BJ (cell line): ENCODE measurements at regions not wholly inside any gene's neighbourhood (a gene's known extent, or its start where the extent isn't known, plus 50 kb on each side); places are given as distances from the start of the nearest gene placed in this dataset.

Source experiments
- CTCF ChIA-PET: fragments of 350-600 bp; formaldehyde crosslinking; extraction: SDS; loops from one replicate; lab custom pipeline; 2021; ENCODE audit warnings: antibody characterized with exemption, inconsistent platforms; lab: Yijun Ruan, JAX
- POLR2A ChIA-PET: fragments of 300-600 bp; sonication (Branson Sonifier 250); formaldehyde crosslinking; extraction: SDS; loops from one replicate; lab custom pipeline; 2021; ENCODE audit warnings: antibody characterized with exemption; lab: Charles Lee
- DNase-seq: peaks from one replicate; pipeline ENCODE4 v3.0.0-alpha.2; 2011; ENCODE audit warnings: low read depth
- H3K27me3 ChIP-seq: 2 replicates; pipeline ENCODE4 v1.6.0; 2011; ENCODE audit warnings: low read length; ENCODE audit not compliant: control insufficient read depth, insufficient read depth
- H3K36me3 ChIP-seq: 2 replicates; pipeline ENCODE4 v1.5.1; 2011; ENCODE audit warnings: low read length; ENCODE audit not compliant: control insufficient read depth, insufficient read depth
- H3K4me3 ChIP-seq: 2 replicates; pipeline ENCODE4 v1.5.1; 2011; ENCODE audit warnings: low read depth, mild to moderate bottlenecking, control low read depth, low read length
- TF ChIP-seq, protein P1 (sequence below): IDR thresholded peaks from 2 replicates; pipeline ENCODE4 v1.5.1; 2011; ENCODE audit warnings: low read depth, mild to moderate bottlenecking, control low read depth, inconsistent platforms, low read length, moderate library complexity; ENCODE audit not compliant: insufficient read depth

DNA sequence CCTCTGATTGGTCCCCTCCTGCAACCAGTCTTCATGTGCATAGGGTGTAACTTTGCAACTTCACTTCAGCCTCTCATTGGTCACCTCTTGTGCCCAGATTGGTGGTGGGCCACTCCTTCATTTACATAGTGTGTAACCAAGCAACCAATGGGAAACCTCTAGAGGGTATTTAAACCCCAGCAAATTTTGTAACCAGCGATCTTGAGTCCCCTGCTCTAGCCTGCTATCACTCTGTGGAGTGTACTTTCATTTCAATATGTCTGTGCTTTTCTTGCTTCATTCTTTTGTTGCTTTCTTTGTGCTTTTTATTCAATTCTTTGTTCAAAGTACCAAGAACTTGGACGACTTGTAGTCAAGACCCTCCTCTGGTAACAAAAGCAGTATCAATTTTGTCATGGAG lies 1336.9 kb upstream of the SPRY2 start:
- H3K4me3 ChIP-seq, result no peak overlapping the region
- CTCF ChIA-PET, result no interaction called here
- no peaks in the 10 kb centered on the region for H3K36me3 ChIP-seq
- TF ChIP-seq, protein P1, sequence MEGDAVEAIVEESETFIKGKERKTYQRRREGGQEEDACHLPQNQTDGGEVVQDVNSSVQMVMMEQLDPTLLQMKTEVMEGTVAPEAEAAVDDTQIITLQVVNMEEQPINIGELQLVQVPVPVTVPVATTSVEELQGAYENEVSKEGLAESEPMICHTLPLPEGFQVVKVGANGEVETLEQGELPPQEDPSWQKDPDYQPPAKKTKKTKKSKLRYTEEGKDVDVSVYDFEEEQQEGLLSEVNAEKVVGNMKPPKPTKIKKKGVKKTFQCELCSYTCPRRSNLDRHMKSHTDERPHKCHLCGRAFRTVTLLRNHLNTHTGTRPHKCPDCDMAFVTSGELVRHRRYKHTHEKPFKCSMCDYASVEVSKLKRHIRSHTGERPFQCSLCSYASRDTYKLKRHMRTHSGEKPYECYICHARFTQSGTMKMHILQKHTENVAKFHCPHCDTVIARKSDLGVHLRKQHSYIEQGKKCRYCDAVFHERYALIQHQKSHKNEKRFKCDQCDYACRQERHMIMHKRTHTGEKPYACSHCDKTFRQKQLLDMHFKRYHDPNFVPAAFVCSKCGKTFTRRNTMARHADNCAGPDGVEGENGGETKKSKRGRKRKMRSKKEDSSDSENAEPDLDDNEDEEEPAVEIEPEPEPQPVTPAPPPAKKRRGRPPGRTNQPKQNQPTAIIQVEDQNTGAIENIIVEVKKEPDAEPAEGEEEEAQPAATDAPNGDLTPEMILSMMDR, result no peak
- H3K27me3 ChIP-seq, result no peaks in the 10 kb centered on the region
- POLR2A ChIA-PET, result no interaction called here
- DNase-seq, result no peak

DNA sequence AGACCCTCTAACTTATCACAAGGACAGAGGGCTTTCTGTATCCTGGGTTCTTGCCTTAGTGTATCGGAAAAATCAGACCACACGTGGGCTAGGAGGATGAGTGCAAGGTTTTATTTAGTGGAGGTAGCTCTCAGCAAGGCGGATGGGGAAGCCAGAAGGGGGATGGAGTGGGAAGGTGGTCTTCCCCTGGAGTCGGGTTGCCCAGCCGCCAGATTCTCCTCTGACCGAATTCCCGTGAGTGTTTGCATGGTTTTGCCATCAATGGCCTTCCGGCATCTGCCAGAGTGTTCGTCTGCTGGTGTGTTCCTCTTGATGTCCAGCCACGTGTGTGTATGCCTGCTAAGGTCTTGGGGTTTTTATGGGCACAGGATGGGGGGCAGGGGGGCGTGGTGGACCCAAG lies 1335.1 kb upstream of the SPRY2 start:
- Histone ChIP-seq H3K36me3 (no peaks in the 10 kb centered on the region), H3K27me3 (no peaks in the 10 kb centered on the region), H3K4me3 (no peak overlapping the region)
- ChIA-PET POLR2A (no interaction called here), CTCF (no interaction called here)
- TF ChIP-seq, protein P1, result no peak
- DNase-seq, result no peak

DNA sequence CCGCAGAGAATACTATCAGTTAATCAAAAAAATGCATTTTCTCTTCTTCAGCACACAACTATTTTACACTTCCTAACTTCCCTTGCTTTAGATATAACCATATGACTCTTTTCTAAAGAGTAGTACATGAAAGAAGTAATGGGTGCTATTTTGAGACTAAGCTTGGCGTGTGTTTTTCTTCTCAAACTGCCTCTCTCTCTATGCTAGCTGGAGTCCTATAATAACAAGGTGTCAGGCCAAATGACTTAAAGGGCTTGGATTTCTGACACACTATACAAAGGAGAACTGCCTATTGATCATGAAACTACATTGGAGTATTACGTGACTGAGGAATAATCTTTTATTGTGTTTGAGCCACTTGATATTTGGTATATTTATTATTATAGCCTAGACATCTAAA lies 1330.1 kb upstream of the SPRY2 start:
- DNase-seq, result no peak
- no peaks in the 10 kb centered on the region for H3K36me3 ChIP-seq
- CTCF ChIA-PET, result no interaction called here
- TF ChIP-seq, protein P1, result no peak
- no peaks in the 10 kb centered on the region for H3K27me3 ChIP-seq
- H3K4me3 ChIP-seq, result no peak overlapping the region
- POLR2A ChIA-PET, result no interaction called here

DNA sequence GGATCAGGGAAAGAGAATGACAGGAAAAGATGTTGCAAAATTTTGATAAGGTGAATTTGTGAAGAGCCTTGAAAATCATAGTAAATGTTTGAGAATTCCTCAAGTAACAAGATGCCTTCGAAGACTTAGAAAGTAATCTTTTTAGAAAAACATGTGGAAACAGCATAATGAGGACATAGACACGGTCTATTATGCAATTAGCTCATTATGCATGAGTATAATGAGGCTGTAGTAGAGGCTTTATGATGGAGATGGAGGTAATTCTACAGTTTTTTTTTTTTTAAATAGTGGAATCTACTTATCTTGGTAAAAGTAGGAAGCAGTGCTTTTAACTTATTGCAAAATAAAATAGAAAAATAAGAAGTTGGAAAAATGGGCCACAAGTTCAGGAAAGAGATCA lies 1329.1 kb upstream of the SPRY2 start:
- H3K4me3 ChIP-seq, result no peak overlapping the region
- no peaks in the 10 kb centered on the region for H3K27me3 ChIP-seq
- ChIA-PET CTCF (no interaction called here), POLR2A (no interaction called here)
- DNase-seq, result no peak
- TF ChIP-seq, protein P1, result no peak
- H3K36me3 ChIP-seq, result no peaks in the 10 kb centered on the region

DNA sequence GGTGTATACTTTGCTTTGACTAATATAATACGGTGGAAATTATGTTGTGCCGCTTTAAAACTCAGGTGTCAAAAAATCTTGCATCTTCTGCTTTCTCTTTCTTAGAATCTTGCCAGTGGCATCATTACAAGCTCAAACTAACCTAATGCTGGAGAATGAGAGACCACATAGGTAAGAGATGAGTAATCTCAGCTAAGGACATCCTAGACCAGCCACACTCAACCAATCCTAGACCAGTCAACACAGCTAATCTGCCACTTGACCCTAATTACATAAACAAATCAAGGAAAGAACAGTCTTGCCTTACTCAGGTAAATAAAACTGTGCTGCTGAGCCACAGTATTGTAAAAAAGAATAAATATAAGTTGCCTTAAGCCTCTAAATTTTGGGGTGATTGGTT lies 1323.9 kb upstream of the SPRY2 start:
- Histone ChIP-seq H3K27me3 (no peaks in the 10 kb centered on the region), H3K4me3 (no peak overlapping the region), H3K36me3 (no peaks in the 10 kb centered on the region)
- CTCF ChIA-PET, result no interaction called here
- POLR2A ChIA-PET, result no interaction called here
- TF ChIP-seq, protein P1, result no peak
- DNase-seq, result no peak
